ENCODE measurements at regions not wholly inside any gene's neighbourhood (a gene's known extent, or its start where the extent isn't known, plus 50 kb on each side); places are given as distances from the start of the nearest gene placed in this dataset.
"Not testable (repeated sequence)": the region's sequence is repeated elsewhere in the genome, so short reads cannot be mapped to it uniquely, and the experiment has no call there.

GRCh38 chr1:182003953-182004586, 57.4 kb downstream of the ZNF648 start:
- DNase-seq, result no peak

GRCh38 chr1:182003025-182003725, 58.3 kb downstream of the ZNF648 start:
- DNase-seq, result no peak

- DNase-seq, result no peak
These were observed 58.9 kb downstream of the ZNF648 start for GRCh38 chr1:182002570-182002969.

- no peak for DNase-seq
These were observed 62.7 kb downstream of the ZNF648 start for GRCh38 chr1:181998858-181999257.

GRCh38 chr1:181992072-181992471, 69.4 kb downstream of the ZNF648 start:
- no peak for DNase-seq

- no peak for DNase-seq
These were observed 70.8 kb downstream of the ZNF648 start for GRCh38 chr1:181990728-181991127.

GRCh38 chr1:181989261-181989920, 72.1 kb downstream of the ZNF648 start:
- DNase-seq, result no peak

GRCh38 chr1:181987996-181988395, 73.5 kb downstream of the ZNF648 start:
- DNase-seq, result no peak

GRCh38 chr1:181987334-181987895, 74.1 kb downstream of the ZNF648 start:
- no peak for DNase-seq

- DNase-seq, result no peak
These were observed 74.6 kb downstream of the ZNF648 start for GRCh38 chr1:181986907-181987305.

- DNase-seq, result no peak
These were observed 75.3 kb downstream of the ZNF648 start for GRCh38 chr1:181985936-181986906.

- no peak for DNase-seq
These were observed 76.2 kb downstream of the ZNF648 start for GRCh38 chr1:181985281-181985680.

GRCh38 chr1:181984006-181984405, 77.5 kb downstream of the ZNF648 start:
- DNase-seq, result no peak

- no peak for DNase-seq
These were observed 79.7 kb downstream of the ZNF648 start for GRCh38 chr1:181981821-181982220.

- DNase-seq, result no peak
These were observed 89.3 kb downstream of the ZNF648 start for GRCh38 chr1:181972256-181972655.

- DNase-seq, result no peak
These were observed 90.1 kb downstream of the ZNF648 start for GRCh38 chr1:181971424-181971823.

GRCh38 chr1:181969902-181970301, 91.6 kb downstream of the ZNF648 start:
- no peak for DNase-seq

- not testable (repeated sequence) for DNase-seq
These were observed 106.8 kb downstream of the ZNF648 start for GRCh38 chr1:181954696-181955095.

- not testable (repeated sequence) for DNase-seq
These were observed 107.3 kb downstream of the ZNF648 start for GRCh38 chr1:181954178-181954577.

- no peak for DNase-seq
These were observed 107.9 kb downstream of the ZNF648 start for GRCh38 chr1:181953596-181953995.

GRCh38 chr1:181951213-181951612, 110.3 kb downstream of the ZNF648 start:
- DNase-seq, result no peak

- no peak for DNase-seq
These were observed 112.0 kb downstream of the ZNF648 start for GRCh38 chr1:181949500-181949899.

- no peak for DNase-seq
These were observed 113.1 kb downstream of the ZNF648 start for GRCh38 chr1:181948372-181948771.

Data from activated effector memory CD4-positive, alpha-beta T cell treated with anti-CD3 and anti-CD28 coated beads, Interleukin-2, amount 50 U/mL, for 16 hours (primary cell).